OCI-LY3 (cell line): ENCODE measurements at regions not wholly inside any gene's neighbourhood (a gene's known extent, or its start where the extent isn't known, plus 50 kb on each side); places are given as distances from the start of the nearest gene placed in this dataset.

ENCODE experiments used
- EZH2phosphoT487 ChIP-seq: fragments of 200-600 bp; shearing (Covaris generic); IDR thresholded peaks from 2 replicates; pipeline ENCODE4 v1.6.1; 2018; ENCODE audit warnings: antibody characterized with exemption, mixed run types, low read depth
- TF ChIP-seq, protein P1 (sequence below): fragments of 200-600, 300-600 bp; sonication (generic); IDR thresholded peaks from 2 replicates; pipeline ENCODE4 v1.5.1; 2014; ENCODE audit warnings: antibody characterized with exemption, low read length, low read depth

DNA sequence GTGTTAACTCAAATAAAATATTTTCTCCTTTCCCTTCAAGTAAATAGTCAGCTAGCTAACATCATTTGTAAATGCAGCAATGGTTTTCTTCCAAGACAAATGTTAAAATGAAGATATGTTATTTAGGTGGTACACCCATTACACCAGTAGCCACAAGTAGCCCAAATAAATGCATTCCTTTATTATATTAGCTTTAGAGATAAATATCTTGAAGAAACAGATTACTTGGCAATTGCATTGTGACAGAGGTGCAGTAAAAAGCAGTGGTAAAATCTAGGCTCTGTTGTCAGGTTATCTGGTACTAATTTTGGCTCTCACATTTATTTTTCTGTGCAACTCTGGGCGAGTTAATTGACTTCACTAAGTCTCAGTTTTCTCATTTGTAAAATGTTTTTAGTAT lies 193.0 kb downstream of the NAA11 start:
- TF ChIP-seq, protein P1, sequence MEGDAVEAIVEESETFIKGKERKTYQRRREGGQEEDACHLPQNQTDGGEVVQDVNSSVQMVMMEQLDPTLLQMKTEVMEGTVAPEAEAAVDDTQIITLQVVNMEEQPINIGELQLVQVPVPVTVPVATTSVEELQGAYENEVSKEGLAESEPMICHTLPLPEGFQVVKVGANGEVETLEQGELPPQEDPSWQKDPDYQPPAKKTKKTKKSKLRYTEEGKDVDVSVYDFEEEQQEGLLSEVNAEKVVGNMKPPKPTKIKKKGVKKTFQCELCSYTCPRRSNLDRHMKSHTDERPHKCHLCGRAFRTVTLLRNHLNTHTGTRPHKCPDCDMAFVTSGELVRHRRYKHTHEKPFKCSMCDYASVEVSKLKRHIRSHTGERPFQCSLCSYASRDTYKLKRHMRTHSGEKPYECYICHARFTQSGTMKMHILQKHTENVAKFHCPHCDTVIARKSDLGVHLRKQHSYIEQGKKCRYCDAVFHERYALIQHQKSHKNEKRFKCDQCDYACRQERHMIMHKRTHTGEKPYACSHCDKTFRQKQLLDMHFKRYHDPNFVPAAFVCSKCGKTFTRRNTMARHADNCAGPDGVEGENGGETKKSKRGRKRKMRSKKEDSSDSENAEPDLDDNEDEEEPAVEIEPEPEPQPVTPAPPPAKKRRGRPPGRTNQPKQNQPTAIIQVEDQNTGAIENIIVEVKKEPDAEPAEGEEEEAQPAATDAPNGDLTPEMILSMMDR: no peak
- TF ChIP-seq EZH2phosphoT487: no peak
